ENCODE measurements at regions not wholly inside any gene's neighbourhood (a gene's known extent, or its start where the extent isn't known, plus 50 kb on each side); places are given as distances from the start of the nearest gene placed in this dataset.
"Not testable (repeated sequence)": the region's sequence is repeated elsewhere in the genome, so short reads cannot be mapped to it uniquely, and the experiment has no call there.

DNA sequence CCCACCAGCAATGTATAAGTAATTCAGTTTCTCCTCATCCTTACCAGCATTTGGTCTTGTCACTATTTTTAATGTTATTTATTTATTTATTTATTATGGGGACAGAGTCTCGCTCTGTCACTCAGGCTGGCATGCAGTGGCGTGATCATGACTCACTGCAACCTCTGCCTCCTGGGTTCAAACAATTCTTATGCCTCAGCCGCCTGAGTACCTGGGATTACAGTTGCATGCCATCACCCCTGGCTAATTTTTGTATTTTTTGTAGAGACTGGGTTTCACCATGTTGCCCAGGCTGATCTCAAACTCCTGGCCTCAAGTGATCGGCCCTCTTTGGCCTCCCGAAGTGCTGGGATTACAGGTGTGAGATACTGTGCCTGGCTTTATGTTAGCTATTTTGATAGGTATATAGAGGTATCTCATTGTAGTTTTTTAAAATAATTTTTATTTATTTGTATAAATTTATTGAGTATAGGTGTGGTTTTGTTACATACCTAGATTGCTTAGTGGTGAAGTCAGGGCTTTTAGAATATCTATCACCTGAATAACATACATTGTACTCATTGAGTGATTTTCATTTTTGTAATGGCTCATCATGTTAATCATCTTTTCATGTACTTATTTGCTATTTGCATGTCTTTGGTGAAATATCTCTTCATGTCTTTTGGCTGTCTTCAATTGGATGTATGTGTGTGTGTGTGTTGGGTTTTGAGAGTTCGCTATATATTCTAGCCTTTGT is 53.3 kb downstream of the TANC2 start:
- no peak for DNase-seq (ENCODE audit: low spot score)

GRCh38 chr17:63022567-63022966 is 56.5 kb downstream of the TANC2 start:
- no peak for DNase-seq (ENCODE audit: low spot score)

- DNase-seq (ENCODE audit: low spot score) = no peak
These were observed 57.0 kb downstream of the TANC2 start for GRCh38 chr17:63023049-63023448.

DNA sequence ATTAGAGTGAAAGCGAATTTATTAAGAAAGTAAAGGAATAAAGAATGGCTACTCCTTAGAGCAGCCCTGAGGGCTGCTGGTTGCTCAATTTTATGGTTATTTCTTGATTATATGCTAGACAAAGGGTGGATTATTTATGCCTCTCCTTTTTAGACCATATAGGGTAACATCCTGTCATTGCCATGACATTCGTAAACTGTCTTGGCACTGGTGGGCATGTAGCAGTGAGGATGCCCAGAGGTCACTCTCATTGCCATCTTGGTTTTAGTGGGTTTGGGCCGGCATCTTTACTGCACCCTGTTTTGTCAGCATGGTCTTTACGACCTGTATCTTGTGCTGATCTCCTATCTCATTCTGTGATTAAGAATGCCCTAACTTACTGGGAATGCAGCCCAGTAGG is 58.2 kb downstream of the TANC2 start:
- DNase-seq (ENCODE audit: low spot score) = no peak

DNA sequence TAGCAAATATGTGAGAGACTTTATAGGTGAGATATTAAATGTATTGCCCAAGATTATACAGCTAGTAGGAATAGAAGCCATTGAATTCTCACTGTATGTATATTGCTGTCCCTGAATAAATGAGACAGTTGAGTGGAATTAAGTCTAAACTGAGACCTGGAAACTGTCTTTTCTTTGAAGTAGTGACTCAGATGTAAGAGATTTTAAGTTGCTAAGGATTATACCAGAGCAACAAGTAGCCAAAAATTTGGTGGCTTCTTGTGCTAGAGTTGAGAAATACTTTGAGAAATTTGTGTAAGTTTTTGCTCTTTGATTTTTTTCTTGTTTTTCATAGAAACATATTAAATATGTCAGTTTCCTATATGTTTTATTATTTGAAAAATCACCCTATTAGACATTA is 58.7 kb downstream of the TANC2 start:
- peak; percentile 47 for DNase-seq (ENCODE audit: low spot score)

DNA sequence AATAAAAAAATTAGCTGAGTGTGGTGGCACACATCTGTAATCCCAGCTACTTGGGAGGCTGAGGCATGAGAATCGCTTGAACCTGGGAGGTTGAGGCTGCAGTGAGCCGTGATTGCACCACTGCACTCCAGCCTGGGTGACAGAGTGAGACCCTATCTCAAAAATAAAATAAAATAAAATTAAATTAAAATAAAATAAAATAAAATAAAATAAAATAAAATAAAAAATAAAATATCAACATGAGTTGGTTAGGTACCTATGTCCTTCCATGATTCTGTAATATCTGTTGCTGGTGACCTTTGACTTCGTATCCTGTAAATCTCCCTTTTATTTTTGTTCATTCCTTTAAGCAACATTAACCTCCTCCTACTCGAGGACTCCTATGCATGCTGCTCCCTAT is 59.6 kb downstream of the TANC2 start:
- DNase-seq (ENCODE audit: low spot score) = not testable (repeated sequence)

GRCh38 chr17:63029541-63029940 is 63.5 kb downstream of the TANC2 start:
- peak; percentile 25 for DNase-seq (ENCODE audit: low spot score)

DNA sequence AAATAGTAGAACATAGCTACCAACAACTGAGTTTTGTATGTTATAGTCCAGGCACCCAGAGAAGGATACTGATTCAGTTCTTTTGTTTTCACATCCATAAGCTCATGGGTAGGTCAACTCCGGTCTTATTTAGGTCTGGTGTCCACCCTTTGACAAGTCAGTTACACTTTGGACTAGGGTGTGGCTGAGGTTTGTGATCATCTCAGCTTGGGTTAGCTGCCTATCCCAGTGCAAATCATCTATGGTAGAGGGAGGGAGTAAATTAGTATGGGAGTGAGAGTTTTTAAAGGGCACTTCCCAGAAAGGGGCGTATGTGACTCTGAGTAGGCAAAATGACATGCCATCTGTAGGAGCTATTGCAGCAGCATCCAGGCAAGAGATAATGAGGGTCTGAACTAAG is 66.1 kb downstream of the TANC2 start:
- DNase-seq (ENCODE audit: low spot score) = no peak

- no peak for DNase-seq (ENCODE audit: low spot score)
These were observed 67.1 kb downstream of the TANC2 start for GRCh38 chr17:63033142-63033541.

DNA sequence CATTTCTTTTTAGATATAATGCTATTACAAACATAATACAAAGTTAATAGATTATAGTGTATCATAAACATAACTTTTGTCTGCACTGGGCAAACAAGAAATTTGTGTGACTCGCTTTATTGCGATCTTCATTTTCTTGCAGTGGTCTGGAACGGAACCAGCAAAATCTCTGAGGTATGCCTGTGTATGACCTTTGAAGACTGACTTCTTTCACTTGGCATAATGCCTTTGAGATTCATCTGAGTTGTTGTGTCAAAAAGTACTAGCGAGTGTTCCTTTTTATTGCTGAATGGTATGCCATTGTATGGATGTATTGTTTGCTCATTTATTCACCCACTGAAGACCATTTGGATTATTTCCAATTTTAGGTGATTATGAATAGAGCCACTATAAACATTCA is 69.2 kb downstream of the TANC2 start:
- DNase-seq (ENCODE audit: low spot score) = no peak

GRCh38 chr17:63035695-63036094 is 69.7 kb downstream of the TANC2 start:
- no peak for DNase-seq (ENCODE audit: low spot score)

DNA sequence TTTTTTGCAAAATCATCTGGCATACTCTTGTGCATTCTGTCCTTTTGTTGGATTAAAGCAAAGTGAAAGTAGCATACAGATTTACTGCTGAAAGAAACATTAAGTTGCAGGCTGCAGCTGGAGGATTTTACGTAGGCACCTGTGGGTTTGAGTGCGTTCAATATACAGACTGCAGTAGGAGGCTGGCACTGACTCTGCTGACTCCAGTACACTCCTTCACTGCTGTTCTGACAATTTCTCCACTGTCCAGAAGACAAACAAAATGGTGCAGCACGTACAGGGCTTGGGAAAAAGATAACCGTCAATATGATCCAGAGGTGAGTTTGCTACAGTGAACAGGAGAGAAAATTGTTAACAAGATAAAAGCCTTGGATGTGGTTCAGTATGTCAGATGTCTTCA is 73.3 kb downstream of the TANC2 start:
- DNase-seq (ENCODE audit: low spot score) = no peak

DNA sequence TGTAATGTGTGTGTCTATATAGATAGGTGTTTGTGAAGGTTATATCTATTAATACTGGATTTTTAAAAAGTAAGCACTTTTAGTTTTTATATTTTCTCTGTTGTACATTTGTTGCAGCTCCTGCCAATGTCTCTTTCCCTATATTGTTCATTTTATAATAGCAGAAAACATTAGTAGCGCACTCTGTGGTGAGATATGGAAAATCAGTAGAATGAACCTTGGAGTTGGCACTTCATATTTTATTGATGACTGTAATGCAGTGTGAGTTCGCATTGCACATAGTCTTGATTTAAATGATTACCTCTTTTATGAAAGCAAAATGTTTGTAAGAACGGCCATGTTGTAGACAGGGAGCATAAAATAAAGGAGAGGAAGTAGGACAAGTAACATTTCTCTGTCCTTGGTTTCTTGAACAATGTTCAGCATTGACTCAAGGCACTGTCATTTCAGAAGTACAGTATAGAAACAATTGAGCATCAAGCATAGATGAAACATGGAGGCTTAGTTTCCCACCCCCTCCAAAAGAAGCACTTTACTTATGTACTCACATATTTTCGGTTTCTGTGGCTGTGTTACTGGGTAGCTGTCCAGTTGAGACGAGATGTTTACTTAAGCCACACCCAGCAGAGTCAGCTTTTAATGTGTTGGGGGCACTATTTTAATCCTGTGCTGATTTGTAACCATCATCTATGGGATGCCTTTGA is 74.0 kb downstream of the TANC2 start:
- DNase-seq (ENCODE audit: low spot score) = peak; percentile 53

- DNase-seq (ENCODE audit: low spot score) = no peak
These were observed 74.8 kb downstream of the TANC2 start for GRCh38 chr17:63040816-63041215.

GRCh38 chr17:63041251-63041650 is 75.2 kb downstream of the TANC2 start:
- no peak for DNase-seq (ENCODE audit: low spot score)

- no peak for DNase-seq (ENCODE audit: low spot score)
These were observed 75.7 kb downstream of the TANC2 start for GRCh38 chr17:63041722-63042121.

DNA sequence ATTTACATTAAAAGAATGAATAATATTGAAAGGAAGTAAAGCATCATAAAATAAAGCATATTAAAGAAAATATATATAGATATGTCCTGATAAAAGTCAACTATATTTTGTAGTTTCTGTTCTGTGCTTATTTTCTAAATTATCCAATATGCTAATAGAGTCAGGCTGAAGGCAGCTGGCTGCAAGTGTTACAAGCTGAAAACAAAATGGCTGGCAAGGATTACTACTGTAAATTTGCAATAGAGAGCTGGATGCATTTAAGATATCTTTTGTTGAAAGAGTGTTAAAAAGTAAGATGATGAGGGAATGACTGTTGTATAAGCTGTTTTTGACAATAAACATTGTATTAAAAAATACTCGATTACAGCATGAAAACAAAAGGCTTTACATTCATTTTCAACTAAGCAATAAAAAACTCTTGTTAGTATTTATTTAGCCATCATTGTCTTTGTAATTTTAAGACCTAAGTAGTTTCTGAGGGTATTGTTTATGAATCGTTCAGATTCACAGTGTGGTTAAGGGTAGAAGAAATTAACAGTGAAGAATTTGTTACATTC is 76.3 kb downstream of the TANC2 start:
- DNase-seq (ENCODE audit: low spot score) = no peak

DNA sequence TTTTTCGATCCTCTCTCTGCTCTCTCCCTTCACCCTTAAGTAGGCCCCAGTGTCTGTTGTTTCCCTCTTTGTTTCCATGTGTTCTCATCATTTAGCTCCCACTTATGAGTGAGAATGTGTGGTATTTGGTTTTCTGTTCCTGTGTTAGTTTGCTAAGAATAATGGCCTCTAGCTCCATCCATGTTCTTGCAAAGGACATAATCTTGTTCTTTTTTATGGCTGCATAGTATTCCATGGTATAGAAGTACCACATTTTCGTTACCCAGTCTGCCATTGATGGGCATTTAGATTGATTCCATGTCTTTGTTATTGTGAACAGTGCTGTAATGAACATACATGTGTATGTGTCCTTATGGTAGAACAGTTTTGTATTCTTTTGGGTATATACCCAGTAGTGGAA is 91.5 kb downstream of the TANC2 start:
- not testable (repeated sequence) for DNase-seq (ENCODE audit: low spot score)

DNA sequence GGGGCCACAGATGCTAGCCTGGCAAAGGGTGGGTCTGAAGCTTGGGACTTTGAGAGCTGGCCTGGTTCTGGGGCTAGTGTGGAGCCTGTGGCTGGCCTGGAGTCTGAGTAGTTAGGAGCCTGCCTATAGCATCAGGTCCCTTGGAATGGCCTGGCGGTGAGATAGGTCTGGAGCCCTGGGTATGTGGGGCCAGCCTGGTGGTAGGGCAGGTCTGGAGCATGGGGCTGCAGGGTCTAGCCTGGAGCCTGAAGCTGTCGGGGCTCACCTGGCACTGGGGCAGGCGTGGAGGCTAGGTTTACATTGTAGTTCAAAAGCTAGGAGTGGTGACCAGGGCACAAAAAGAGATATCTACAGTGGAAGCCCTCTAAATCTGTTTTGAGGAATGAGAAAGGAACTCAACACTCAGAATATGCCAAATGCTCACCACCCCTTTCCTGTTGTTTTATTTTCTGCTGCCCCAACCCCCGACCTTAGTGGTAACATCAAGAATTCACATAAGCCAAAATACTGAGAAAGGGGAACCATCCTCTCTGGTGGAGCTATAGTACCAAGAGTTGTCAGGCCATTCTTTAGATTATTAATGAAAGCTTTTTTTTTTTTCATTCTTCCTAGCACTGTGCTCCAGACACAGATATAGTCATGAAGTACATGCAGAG is 100.3 kb downstream of the TANC2 start:
- DNase-seq (ENCODE audit: low spot score) = no peak

GRCh38 chr17:63069245-63069644 is 103.2 kb downstream of the TANC2 start:
- no peak for DNase-seq (ENCODE audit: low spot score)

- no peak for DNase-seq (ENCODE audit: low spot score)
These were observed 104.0 kb downstream of the TANC2 start for GRCh38 chr17:63070031-63070430.

DNA sequence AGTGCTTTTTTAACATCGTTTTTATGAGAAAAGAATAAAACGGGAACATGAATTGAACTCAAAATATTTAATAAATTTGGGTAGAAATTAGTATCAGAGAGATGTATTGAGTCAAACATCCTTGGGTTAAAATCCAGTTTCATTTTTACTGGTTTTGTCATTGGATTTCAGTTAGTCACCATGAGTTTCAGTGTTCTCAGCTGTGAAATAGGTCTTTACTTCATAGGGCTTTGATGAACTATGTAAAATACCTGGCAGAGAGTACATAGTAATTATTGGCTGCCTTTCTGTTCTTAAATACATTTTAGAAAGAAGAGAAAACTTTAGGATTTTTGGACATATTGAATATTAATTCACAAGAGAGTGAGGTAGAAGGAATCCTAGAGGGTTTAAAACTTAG is 105.8 kb downstream of the TANC2 start:
- DNase-seq (ENCODE audit: low spot score) = no peak

DNA sequence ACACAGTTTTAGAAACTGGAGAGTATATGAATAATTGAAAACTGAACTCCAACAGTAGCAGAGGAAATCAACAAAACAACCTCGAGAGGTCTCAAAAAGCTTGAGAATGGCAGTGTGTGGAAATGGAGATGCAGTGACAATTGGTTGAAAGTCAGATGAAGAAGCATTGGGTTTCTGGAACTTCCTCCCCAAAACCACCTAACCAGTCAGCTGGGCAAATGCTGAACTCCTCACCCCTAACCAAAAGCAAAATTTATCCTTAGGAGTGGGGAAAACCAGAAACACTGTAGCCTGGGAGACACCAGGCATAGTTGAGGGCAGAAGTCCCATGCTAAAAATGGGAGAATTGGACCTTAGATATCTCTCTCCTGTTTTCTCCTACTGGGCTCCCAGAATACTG is 109.9 kb downstream of the TANC2 start:
- DNase-seq (ENCODE audit: low spot score) = no peak

Data from AG20443 (cell line).